22Rv1 (cell line): ENCODE measurements at regions not wholly inside any gene's neighbourhood (a gene's known extent, or its start where the extent isn't known, plus 50 kb on each side); places are given as distances from the start of the nearest gene placed in this dataset.

Experiments used
- ZFX ChIP-seq: fragments of 450-650 bp; IDR thresholded peaks from 2 replicates; pipeline ENCODE4 v1.6.1; 2017; ENCODE audit warnings: antibody characterized with exemption, borderline replicate concordance
- TF ChIP-seq, protein P1 (sequence below): fragments of 450-650 bp; IDR thresholded peaks from 2 replicates; pipeline ENCODE4 v1.5.1; 2017; ENCODE audit warnings: mild to moderate bottlenecking

DNA sequence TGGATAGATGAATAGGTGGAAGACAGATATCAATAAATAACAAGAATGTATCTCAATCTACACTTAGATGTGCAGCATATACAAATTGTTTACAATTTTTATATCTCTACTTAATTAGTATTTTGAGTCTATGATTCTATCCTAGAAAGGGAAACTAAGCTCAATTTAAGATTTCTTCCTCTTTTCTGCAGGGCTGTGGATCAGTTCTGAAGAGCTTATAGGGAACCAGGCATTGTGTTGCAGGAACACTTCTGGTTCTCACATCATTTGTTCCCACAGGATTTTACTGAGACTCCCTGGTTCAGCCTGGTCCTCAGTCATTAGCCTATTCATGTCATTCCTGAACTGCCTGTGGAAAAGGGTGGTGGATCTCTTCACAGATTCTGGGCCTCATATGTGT is 105.8 kb downstream of the TNFSF18 start:
- TF ChIP-seq, protein P1, sequence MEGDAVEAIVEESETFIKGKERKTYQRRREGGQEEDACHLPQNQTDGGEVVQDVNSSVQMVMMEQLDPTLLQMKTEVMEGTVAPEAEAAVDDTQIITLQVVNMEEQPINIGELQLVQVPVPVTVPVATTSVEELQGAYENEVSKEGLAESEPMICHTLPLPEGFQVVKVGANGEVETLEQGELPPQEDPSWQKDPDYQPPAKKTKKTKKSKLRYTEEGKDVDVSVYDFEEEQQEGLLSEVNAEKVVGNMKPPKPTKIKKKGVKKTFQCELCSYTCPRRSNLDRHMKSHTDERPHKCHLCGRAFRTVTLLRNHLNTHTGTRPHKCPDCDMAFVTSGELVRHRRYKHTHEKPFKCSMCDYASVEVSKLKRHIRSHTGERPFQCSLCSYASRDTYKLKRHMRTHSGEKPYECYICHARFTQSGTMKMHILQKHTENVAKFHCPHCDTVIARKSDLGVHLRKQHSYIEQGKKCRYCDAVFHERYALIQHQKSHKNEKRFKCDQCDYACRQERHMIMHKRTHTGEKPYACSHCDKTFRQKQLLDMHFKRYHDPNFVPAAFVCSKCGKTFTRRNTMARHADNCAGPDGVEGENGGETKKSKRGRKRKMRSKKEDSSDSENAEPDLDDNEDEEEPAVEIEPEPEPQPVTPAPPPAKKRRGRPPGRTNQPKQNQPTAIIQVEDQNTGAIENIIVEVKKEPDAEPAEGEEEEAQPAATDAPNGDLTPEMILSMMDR, result no peak
- no peak for TF ChIP-seq ZFX
